Glomerular visceral epithelial cell (primary cell): ENCODE measurements at regions not wholly inside any gene's neighbourhood (a gene's known extent, or its start where the extent isn't known, plus 50 kb on each side); places are given as distances from the start of the nearest gene placed in this dataset.
"Not testable (repeated sequence)": the region's sequence is repeated elsewhere in the genome, so short reads cannot be mapped to it uniquely, and the experiment has no call there.

Experiments
- DNase-seq: peaks from one replicate; pipeline ENCODE4 v3.0.0-alpha.2; 2016; ENCODE audit errors: extremely low spot score

- no peak for DNase-seq
These were observed 138.9 kb upstream of the PHYHIPL start for GRCh38 chr10:59037506-59037905.

DNA sequence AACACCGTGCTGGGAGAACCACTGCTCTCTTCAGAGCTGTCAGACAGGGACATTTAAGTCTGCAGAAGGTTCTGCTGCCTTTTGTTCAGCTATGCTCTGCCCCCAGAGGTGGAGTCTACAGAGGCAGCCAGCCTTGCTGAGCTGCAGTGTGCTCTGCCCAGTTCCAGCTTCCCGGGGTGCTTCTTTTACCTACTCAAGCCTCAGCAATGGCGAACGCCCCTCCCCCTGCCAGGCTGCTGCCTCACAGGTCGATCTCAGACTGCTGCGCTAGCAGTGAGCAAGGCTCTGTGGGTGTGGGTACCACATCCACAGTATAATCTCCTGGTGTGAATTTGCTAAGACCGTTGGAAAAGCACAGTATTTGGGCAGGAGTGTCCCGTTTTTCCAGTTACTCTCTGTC lies 133.1 kb upstream of the PHYHIPL start:
- not testable (repeated sequence) for DNase-seq

DNA sequence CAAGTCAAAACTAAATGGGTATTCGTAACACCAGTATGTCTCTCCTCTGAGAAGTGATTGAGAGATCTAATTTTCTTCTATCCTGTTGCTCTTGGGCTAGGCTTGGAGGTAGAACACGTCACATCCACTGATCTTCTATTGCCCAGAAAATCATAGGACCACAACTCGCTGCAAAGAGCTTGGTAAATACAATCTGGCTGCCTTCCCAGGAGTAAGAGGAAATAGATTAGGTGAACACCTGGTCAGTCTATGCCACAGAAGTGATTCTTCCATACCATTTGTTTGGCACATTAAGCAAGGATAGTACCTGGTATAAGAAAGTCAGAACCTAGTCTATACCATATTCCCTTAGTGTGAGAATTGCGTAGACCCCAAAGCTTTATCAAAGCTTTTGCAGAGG lies 129.3 kb upstream of the PHYHIPL start:
- no peak for DNase-seq

DNA sequence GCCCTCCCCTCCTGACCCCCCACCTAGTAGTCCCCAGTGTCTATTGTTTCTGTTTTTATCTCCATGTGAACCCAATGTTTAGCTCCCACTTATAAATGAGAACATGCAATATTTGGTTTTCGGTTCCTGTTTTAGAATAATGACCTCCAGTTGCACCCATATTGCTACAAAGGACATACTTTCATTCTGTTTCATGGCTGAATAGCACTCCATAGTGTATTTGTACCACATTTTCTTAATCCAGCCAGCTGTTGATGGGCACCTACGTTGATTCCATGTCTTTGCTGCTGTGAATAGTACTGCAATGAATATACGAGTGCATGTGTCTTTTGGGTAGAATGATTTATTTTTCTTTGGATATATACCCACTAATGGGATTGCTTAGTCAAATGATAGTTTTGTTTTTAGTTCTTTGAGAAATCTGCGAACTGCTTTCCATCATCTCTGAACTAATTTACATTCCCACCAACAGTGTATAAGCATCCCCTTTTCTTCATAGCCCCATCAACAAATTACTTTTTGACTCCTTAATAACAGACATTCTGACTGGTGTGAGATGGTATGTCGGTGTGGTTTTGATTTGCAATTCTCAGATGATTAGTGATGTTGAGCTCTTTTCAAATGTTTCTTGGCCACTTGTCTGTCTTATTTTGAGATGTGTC lies 128.4 kb upstream of the PHYHIPL start:
- DNase-seq = no peak

- DNase-seq = not testable (repeated sequence)
These were observed 122.9 kb upstream of the PHYHIPL start for GRCh38 chr10:59053502-59053901.

DNA sequence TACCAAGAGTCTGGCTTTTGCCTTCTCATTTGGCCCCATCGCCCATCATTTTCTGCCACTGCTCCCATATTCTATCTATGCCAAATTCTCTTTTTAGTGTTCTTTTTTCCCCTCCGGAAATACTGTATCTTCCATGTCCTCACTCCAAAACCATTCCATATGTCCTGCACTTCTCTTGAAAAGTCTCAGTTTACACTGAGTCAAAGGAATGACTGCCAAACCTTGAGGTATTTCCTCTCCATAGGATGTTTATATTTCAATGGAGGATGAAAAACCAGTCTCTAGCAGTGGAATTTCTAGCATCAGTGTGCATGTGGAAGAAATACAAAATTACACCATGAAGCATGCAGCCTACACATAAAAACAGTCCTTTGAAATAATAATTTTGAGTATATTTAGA lies 121.4 kb upstream of the PHYHIPL start:
- no peak for DNase-seq

DNA sequence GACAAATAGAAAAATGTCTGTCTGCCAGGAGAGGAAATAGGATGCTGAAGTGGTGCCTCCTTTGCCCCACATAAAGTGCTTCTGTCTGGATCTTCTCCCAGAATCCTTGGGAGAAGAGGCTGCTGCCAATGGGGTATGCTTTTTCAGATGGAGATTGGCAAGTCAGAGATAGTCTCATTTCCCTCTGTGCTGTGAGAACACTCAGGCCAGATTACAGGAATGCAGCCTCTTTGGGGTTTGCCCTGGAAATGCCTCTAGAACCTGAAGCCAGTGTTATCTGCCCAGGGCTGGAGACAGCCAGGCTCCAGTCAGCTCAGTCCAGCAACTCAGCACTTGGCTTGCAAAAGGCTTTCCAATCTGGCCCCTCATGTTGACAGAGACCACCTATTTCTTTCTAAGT lies 119.1 kb upstream of the PHYHIPL start:
- no peak for DNase-seq

DNA sequence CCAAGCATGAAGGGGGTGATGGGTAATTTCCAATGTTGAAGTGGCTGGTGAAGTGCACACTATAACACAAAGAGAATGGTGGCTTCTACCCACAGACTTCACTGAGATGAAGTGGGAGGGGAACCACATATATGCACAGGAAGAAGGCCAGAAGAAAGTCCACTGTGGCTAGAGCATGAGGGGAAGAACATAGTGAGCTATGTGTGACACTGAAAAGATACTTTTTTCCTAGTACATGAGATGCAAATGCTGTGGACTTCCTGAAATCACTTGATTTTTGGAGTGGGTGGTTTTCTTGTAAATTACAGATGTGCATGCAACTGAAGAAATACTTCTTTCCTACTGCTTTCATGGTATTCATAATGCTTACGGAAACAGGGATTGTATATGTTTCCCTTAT lies 115.6 kb upstream of the PHYHIPL start:
- DNase-seq = no peak

GRCh38 chr10:59063491-59063890 lies 113.0 kb upstream of the PHYHIPL start:
- DNase-seq = no peak

GRCh38 chr10:59064080-59064692 lies 112.3 kb upstream of the PHYHIPL start:
- no peak for DNase-seq

GRCh38 chr10:59064759-59065539 lies 111.5 kb upstream of the PHYHIPL start:
- DNase-seq = no peak

GRCh38 chr10:59068581-59069191 lies 107.8 kb upstream of the PHYHIPL start:
- no peak for DNase-seq

- DNase-seq = no peak
These were observed 104.4 kb upstream of the PHYHIPL start for GRCh38 chr10:59072038-59072437.

DNA sequence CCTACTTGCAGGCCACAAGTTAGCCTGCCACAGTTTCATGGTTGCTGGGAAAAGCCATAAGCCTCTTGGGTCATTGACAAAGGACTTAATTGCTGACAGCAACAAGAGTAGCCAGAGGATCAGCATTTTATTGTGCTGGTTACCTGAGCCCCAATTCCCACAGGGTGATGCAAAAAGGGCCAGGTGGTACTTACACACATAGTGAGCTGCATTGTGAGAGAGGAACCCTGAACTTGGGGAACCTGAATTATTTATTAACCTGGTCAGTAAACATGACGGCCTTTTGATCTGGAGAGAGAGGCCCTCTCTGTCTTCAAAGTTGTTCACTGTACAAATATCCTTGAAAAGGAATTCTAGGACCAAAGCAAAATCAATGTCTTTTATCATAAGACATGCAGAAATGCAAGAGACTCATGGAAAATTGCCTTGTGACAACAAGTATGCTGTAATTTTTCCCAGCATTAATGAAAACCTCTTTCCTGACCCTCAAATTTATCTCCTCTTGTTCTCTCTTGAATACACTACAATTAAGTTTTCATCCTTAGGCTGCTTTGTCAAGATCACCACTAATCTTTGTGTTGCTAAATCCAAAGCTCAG lies 102.9 kb upstream of the PHYHIPL start:
- no peak for DNase-seq

DNA sequence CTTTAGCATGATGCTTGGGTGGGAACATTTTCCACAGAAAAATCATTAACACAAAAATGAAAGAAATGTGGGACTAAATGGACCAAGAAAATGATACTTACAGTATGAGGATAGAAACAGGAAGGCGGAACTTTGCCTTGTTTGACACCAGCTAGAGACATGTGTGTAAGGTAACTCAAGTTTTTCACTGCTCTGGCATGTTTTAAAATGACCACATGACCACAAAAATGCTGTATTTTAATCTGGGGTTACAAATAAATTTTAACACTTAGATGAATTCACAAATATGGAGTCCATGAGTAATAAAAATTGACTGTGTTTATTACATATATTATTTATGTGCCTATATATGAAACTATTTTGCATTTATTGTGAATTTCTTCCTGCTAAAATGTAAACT lies 100.9 kb upstream of the PHYHIPL start:
- DNase-seq = peak; percentile 10

DNA sequence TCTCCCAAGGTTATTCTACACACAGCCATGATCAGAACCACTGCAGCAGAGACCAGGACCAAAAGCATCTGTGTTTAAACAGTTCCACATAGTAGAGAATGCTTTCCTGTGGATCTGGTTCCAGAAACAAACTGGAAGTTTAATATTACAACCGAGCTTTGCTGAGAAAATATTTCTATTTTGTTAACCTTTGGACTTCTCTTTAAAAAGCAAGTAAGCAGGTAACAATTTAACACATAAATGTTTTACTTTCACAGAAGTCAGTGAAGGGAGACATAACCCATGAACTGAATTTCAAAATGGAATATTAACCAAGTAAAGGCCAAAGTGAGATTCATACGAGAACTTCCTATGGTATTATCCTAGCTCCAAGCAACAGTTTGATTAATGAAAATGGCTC lies 98.6 kb upstream of the PHYHIPL start:
- no peak for DNase-seq

DNA sequence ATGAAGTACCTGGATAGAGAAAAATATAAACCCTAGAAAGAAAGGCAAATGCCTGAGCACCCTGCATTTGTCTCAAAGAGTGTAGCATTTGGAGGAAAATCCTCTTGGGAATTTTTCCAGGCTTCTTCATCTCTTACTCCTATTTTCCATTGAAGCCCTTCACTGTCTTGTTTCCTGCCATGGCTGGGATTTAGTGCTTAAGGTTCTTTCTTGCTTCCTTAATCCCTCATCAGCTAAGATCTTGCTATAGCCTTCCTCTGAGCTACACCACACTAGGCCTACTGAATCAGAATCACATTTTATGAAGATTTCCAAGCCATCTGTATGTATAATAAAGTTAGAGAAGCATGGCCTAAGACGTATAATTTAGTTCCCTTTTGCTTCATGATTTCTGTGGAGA lies 97.5 kb upstream of the PHYHIPL start:
- DNase-seq = no peak

DNA sequence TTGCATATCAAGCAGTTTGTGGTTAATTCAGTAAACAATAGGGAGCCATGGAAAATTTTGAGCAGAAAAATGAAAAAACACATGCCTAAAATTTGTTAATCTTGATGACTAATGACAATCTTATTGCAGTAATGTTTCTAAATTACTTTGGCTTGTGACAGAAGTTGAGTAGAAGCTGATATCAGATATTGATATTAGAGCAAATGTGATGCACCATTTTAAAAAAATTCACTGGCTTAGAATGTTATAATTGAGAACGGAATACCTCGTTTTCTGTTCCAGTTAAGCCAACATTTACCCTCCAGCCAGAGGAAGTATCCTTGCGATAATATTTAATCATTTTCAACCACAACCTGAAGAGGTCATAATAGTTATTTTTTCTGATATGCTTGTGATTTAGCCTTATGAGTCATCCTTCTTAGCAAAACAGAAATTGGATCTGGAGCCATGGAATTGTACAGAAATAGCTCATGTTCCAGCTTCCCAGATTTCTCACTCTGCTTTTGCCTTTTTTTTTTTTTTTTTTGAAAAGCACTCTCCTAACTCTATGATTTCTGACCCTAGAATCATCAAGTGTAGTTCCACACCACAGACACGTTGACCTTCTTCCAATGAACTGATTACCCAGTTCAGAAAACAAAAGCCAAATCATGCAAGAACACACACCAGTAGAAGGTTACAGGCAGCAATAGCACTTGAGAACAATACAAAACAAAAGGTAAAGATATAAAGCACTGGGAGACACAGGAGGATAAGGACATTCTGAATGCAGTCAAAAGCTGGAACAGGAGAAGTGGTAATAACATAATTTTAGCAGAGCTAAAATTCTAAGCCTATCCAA lies 96.8 kb upstream of the PHYHIPL start:
- DNase-seq = peak; percentile 56

- no peak for DNase-seq
These were observed 94.2 kb upstream of the PHYHIPL start for GRCh38 chr10:59082249-59082648.

GRCh38 chr10:59085054-59085453 lies 91.4 kb upstream of the PHYHIPL start:
- no peak for DNase-seq
